Ishikawa (cell line): ENCODE measurements at regions not wholly inside any gene's neighbourhood (a gene's known extent, or its start where the extent isn't known, plus 50 kb on each side); places are given as distances from the start of the nearest gene placed in this dataset.

Source experiments
- CEBPB ChIP-seq: IDR thresholded peaks from 2 replicates; pipeline ENCODE4 v1.6.1; 2012
- CREB1 ChIP-seq: IDR thresholded peaks from 2 replicates; pipeline ENCODE4 v1.6.1; 2012; ENCODE audit warnings: low read depth
- EGR1 ChIP-seq: IDR thresholded peaks from 2 replicates; pipeline ENCODE4 v1.6.1; 2012
- EP300 ChIP-seq: IDR thresholded peaks from 2 replicates; pipeline ENCODE4 v1.6.1; 2012; ENCODE audit warnings: borderline replicate concordance
- FOXM1 ChIP-seq: IDR thresholded peaks from 2 replicates; pipeline ENCODE4 v1.6.1; 2012; ENCODE audit warnings: low read depth, borderline replicate concordance
- MAX ChIP-seq: IDR thresholded peaks from 2 replicates; pipeline ENCODE4 v1.6.1; 2012
- NFIC ChIP-seq: IDR thresholded peaks from 2 replicates; pipeline ENCODE4 v1.6.1; 2012
- RAD21 ChIP-seq: IDR thresholded peaks from 2 replicates; pipeline ENCODE4 v1.6.1; 2012; ENCODE audit warnings: low read depth
- TAF1 ChIP-seq: IDR thresholded peaks from 2 replicates; pipeline ENCODE4 v1.6.1; 2012; ENCODE audit warnings: low read depth, mild to moderate bottlenecking
- TCF12 ChIP-seq: IDR thresholded peaks from 2 replicates; pipeline ENCODE4 v1.6.1; 2012; ENCODE audit warnings: low read depth
- TEAD4 ChIP-seq: IDR thresholded peaks from 2 replicates; pipeline ENCODE4 v1.6.1; 2012
- YY1 ChIP-seq: IDR thresholded peaks from 2 replicates; pipeline ENCODE4 v1.6.1; 2012; ENCODE audit warnings: low read depth
- ZBTB7A ChIP-seq: IDR thresholded peaks from 2 replicates; pipeline ENCODE4 v1.6.1; 2012; ENCODE audit warnings: low read depth
- TF ChIP-seq, protein P1 (sequence below): IDR thresholded peaks from 2 replicates; pipeline ENCODE4 v1.6.1; 2012
- TF ChIP-seq, protein P2 (sequence below): IDR thresholded peaks from 2 replicates; pipeline ENCODE4 v1.6.1; 2012; ENCODE audit warnings: low read depth, mild to moderate bottlenecking

DNA sequence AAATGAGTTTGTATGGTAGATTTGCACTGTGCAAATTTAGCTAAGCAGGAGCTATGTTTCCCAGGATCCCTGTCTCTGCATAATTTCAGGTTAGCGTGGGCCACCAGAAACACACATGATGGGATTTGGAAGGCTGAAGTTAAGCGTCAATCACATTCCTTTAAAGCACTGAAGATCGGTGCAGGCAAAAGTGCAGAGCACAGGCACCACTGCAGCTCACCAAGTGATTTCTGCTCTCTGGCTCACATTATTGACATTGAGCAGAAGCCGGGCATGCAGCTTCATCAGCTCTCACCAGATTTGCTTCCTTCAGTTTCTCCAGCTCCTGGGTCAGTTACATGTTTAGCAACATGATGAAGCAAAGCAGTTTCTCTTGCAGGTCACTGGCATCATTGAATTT, 256.4 kb upstream of the TGFBR2 start:
- TF ChIP-seq YY1 (no peak), TCF12 (no peak), CREB1 (no peak), TAF1 (no peak), ZBTB7A (no peak), MAX (no peak), EP300 (no peak), TEAD4 (no peak)
- TF ChIP-seq, protein P1, sequence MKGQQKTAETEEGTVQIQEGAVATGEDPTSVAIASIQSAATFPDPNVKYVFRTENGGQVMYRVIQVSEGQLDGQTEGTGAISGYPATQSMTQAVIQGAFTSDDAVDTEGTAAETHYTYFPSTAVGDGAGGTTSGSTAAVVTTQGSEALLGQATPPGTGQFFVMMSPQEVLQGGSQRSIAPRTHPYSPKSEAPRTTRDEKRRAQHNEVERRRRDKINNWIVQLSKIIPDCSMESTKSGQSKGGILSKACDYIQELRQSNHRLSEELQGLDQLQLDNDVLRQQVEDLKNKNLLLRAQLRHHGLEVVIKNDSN: no peak

- TF ChIP-seq MAX (no peak), ZBTB7A (no peak), YY1 (no peak), TEAD4 (no peak), TAF1 (no peak), FOXM1 (no peak), NFIC (no peak), TCF12 (no peak), EGR1 (no peak), RAD21 (no peak), EP300 (no peak), CEBPB (no peak), CREB1 (no peak)
- TF ChIP-seq, protein P2, sequence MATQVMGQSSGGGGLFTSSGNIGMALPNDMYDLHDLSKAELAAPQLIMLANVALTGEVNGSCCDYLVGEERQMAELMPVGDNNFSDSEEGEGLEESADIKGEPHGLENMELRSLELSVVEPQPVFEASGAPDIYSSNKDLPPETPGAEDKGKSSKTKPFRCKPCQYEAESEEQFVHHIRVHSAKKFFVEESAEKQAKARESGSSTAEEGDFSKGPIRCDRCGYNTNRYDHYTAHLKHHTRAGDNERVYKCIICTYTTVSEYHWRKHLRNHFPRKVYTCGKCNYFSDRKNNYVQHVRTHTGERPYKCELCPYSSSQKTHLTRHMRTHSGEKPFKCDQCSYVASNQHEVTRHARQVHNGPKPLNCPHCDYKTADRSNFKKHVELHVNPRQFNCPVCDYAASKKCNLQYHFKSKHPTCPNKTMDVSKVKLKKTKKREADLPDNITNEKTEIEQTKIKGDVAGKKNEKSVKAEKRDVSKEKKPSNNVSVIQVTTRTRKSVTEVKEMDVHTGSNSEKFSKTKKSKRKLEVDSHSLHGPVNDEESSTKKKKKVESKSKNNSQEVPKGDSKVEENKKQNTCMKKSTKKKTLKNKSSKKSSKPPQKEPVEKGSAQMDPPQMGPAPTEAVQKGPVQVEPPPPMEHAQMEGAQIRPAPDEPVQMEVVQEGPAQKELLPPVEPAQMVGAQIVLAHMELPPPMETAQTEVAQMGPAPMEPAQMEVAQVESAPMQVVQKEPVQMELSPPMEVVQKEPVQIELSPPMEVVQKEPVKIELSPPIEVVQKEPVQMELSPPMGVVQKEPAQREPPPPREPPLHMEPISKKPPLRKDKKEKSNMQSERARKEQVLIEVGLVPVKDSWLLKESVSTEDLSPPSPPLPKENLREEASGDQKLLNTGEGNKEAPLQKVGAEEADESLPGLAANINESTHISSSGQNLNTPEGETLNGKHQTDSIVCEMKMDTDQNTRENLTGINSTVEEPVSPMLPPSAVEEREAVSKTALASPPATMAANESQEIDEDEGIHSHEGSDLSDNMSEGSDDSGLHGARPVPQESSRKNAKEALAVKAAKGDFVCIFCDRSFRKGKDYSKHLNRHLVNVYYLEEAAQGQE: no peak
- TF ChIP-seq, protein P1: no peak
Observed at GRCh38 chr3:30350901-30351300, 255.5 kb upstream of the TGFBR2 start.

GRCh38 chr3:30352410-30353318, 253.7 kb upstream of the TGFBR2 start:
- TF ChIP-seq CREB1 (no peak), EP300 (peak; percentile 71; the same call in 1 of the 2 replicates), TAF1 (no peak), TCF12 (peak; percentile 58), ZBTB7A (no peak), MAX (no peak), CEBPB (no peak), FOXM1 (peak; percentile 50; the same call in 1 of the 2 replicates), RAD21 (no peak), TEAD4 (peak; percentile 71; the same call in 1 of the 2 replicates), EGR1 (no peak), NFIC (peak; percentile 58), YY1 (no peak)
- TF ChIP-seq, protein P2: no peak
- TF ChIP-seq, protein P1: no peak

DNA sequence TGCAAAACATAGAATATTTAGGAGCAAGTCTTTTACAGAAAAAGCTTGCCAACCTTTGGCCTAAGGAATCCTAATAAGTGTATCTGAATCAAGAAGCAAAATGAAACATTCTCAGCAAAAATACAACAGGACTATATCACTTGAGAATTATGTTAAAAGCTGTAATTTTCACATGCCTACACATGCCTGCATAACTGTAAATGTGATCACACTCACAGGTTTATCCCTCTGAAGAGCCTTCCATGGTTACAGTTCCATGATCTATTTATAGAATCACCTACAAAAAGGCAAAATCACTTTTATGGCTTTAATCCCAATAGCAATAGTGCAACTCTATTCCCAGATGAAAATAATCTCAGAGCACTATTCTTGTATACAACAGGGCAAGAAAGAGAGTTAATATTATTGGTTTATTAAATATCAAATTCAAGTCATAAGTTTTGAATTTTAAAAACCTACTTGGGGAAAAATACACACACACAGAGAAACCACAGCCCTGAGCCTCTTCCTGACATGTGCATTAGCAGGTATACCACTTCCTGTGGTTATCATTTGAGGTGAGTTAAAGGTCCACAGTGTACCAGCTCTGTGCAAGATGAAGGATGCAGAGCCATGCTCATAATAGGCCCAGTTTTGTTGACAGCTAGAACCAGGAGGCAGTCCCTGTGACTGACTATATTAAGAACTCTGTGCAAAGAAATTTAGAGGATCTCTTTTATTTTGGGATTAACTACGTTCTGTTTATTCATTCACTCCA, 252.5 kb upstream of the TGFBR2 start:
- no peak for TF ChIP-seq TEAD4
- no peak for TF ChIP-seq NFIC
- no peak for TF ChIP-seq CREB1
- TF ChIP-seq YY1: no peak
- TF ChIP-seq, protein P2: no peak
- TF ChIP-seq EP300: no peak
- TF ChIP-seq, protein P1: no peak
- no peak for TF ChIP-seq MAX
- TF ChIP-seq ZBTB7A: no peak
- TF ChIP-seq TAF1: no peak
- no peak for TF ChIP-seq FOXM1
